Lower lobe of right lung (tissue), 2 donors: ENCODE measurements at regions not wholly inside any gene's neighbourhood (a gene's known extent, or its start where the extent isn't known, plus 50 kb on each side); places are given as distances from the start of the nearest gene placed in this dataset.
A peak's percentile ranks its signal among the peaks of the same experiment; 100 is the strongest.
"Not testable (repeated sequence)": the region's sequence is repeated elsewhere in the genome, so short reads cannot be mapped to it uniquely, and the experiment has no call there.

Experiments
- ATAC-seq, 2 donors: fragments of 200-7000 bp; cut with Tn5 transposase; one replicate each; pipeline ENCODE4 v1.9.1; 2020 to 2022; ENCODE audit warnings: mild to moderate bottlenecking in 2 of 2, moderate library complexity in 2 of 2
- DNase-seq: peaks from one replicate; pipeline ENCODE4 v3.0.0-alpha.2; 2020
- H3K27ac ChIP-seq: fragments of 200-600 bp; one replicate; pipeline ENCODE4 v1.8.0; 2022
- H3K27me3 ChIP-seq: fragments of 200-600 bp; one replicate; pipeline ENCODE4 v1.8.0; 2022; ENCODE audit warnings: low read depth
- H3K36me3 ChIP-seq: fragments of 200-600 bp; one replicate; pipeline ENCODE4 v1.8.0; 2022; ENCODE audit warnings: mild to moderate bottlenecking
- H3K4me1 ChIP-seq: fragments of 200-600 bp; one replicate; pipeline ENCODE4 v1.8.0; 2022
- H3K4me3 ChIP-seq: fragments of 200-600 bp; one replicate; pipeline ENCODE4 v1.8.0; 2022; ENCODE audit warnings: mild to moderate bottlenecking
- H3K9me3 ChIP-seq: fragments of 200-600 bp; one replicate; pipeline ENCODE4 v1.8.0; 2022
- CTCF ChIP-seq: fragments of 200-600 bp; IDR thresholded peaks from one replicate; pipeline ENCODE4 v1.8.0; 2022; ENCODE audit warnings: antibody characterized with exemption, mild to moderate bottlenecking
- intact Hi-C: fragments of 100-400 bp; cut with DNase I; formaldehyde crosslinking; loops from one replicate; pipeline ENCODE4 v1.11.0; 2022
- donor health status: DM: no; HTN: yes; CAD: no; lungs with severe emphysema.

DNA sequence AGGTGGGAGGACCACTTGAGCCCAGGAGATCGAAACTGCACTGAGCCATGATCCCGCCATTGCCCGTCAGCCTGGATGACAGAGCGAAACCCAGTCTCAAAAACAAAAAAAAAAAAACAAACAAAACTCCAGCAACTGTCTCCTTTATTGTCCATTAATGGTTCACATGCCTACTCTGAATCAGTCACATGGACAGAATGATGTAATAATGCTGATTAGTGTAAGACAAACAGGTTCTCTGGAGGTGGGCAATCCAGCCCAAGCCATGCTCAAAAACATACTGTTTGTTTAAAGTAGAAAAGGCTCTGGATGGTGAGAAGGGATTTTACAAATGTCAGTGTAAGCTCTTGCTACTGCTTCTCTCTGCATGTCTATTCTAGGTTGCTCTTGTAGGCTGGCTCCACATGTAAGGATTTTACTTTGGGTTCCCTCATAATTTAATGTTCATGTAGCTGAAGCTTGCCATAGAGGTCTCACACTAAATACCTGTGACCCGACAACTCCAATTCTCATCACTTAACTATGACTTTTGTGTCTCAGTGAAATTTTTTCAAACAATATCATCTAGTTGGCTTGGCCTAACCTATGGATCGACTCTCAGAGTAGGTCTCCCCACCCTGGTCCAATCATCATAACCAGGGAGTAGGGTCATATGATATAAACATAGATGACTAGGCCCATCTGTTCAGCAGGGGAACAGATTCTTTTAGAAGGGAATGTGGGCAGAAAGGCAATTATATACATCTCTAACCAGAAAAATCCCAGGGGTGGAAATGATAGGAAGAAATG is 83.9 kb upstream of the SLC39A10 start:
- Histone ChIP-seq H3K9me3 (no peaks in the 10 kb centered on the region), H3K36me3 (no peaks in the 10 kb centered on the region), H3K4me3 (no peak overlapping the region), H3K4me1 (peaks cover 7% of the 10 kb centered on the region), H3K27ac (no peak overlapping the region), H3K27me3 (no peaks in the 10 kb centered on the region)
- DNase-seq: no peak
- ATAC-seq: no peak
- TF ChIP-seq CTCF: no peak
- intact Hi-C loops: no loop called here

DNA sequence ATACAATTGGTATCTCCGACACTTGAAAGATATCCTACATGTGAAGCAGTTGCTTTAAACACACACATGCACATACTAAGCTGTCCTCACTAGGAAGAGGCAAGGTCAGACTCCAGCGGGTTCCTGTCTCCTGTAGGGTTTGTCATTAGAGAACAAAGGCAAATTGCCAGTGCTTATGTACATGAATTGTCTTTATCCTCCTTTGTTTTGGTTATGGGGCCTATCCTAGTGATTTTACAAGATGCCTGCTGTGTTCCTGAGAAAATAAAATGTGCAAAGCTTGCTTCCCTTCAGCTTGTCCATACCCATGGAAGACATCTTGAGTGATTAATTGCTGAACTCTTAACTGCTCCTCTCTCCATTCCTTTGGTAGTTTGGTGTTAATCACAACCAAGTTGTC is 86.7 kb upstream of the SLC39A10 start:
- intact Hi-C loops: no loop called here
- Histone ChIP-seq H3K36me3 (no peaks in the 10 kb centered on the region), H3K27me3 (no peaks in the 10 kb centered on the region), H3K9me3 (no peaks in the 10 kb centered on the region), H3K4me3 (no peak overlapping the region), H3K4me1 (no peaks in the 10 kb centered on the region), H3K27ac (no peak overlapping the region)
- DNase-seq (no peak), ATAC-seq (no peak)
- TF ChIP-seq CTCF: no peak

- no peaks in the 10 kb centered on the region for H3K9me3 ChIP-seq
- H3K36me3 ChIP-seq: no peaks in the 10 kb centered on the region
- H3K27ac ChIP-seq: no peak overlapping the region
- H3K27me3 ChIP-seq: no peaks in the 10 kb centered on the region
- no peak for DNase-seq
- no peak for ATAC-seq
- intact Hi-C loops: no loop called here
- no peak overlapping the region for H3K4me3 ChIP-seq
- TF ChIP-seq CTCF: no peak
- no peaks in the 10 kb centered on the region for H3K4me1 ChIP-seq
These were observed 87.8 kb upstream of the SLC39A10 start for GRCh38 chr2:195569255-195569654.

- H3K9me3 ChIP-seq, H3K27me3 ChIP-seq, H3K36me3 ChIP-seq, H3K4me3 ChIP-seq, DNase-seq, ATAC-seq, intact Hi-C loops: not testable (repeated sequence)
- Histone ChIP-seq H3K27ac (peak overlapping the region; percentile 65), H3K4me1 (peaks cover 32% of the 10 kb centered on the region)
These were observed 92.3 kb upstream of the SLC39A10 start for GRCh38 chr2:195564625-195565135.

DNA sequence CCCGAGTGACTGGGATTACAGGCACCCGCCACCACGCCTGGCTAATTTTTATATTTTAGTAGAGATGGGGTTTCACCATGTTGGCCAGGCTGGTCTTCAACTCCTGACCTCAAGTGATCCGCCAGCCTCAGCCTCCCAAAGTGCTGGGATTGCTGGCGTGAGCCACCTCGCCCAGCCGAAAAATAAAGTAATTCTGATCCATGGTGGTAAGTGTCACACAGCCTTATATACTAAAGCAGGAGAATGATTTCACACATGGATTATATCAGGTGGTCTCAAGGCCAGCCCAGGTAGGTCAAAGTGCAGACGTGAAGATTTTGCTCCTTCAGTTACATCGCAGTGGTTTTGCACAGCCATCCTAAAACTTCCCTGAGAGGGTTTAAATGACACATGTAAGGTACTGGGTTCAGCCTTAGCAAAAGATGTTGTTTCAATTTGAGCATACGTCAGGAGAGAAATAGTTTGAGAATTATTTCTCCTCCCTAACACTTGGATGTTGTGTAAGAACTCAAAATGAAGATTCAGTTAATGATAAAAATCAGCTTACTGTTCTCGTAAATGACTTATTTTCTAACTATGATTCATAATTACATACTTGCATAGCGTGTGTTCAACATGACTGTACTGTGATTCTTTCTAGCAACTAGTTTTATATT is 93.0 kb upstream of the SLC39A10 start:
- Histone ChIP-seq H3K4me3 (no peak overlapping the region), H3K4me1 (peaks cover 38% of the 10 kb centered on the region), H3K9me3 (no peaks in the 10 kb centered on the region), H3K27me3 (no peaks in the 10 kb centered on the region), H3K36me3 (no peaks in the 10 kb centered on the region), H3K27ac (peak overlapping the region; percentile 65)
- DNase-seq: no peak
- no peak for ATAC-seq
- TF ChIP-seq CTCF: no peak
- intact Hi-C loops: no loop called here
